ENCODE measurements at regions not wholly inside any gene's neighbourhood (a gene's known extent, or its start where the extent isn't known, plus 50 kb on each side); places are given as distances from the start of the nearest gene placed in this dataset.

- no peak for TF ChIP-seq CTCF (IDR thresholded peaks at IDR 0.05)
- TF ChIP-seq POLR2A (IDR thresholded peaks at IDR 0.05), result no peak
These were observed 130.7 kb upstream of the RCN1 start for GRCh38 chr11:31960126-31960525.
